ENCODE measurements at regions not wholly inside any gene's neighbourhood (a gene's known extent, or its start where the extent isn't known, plus 50 kb on each side); places are given as distances from the start of the nearest gene placed in this dataset.

DNA sequence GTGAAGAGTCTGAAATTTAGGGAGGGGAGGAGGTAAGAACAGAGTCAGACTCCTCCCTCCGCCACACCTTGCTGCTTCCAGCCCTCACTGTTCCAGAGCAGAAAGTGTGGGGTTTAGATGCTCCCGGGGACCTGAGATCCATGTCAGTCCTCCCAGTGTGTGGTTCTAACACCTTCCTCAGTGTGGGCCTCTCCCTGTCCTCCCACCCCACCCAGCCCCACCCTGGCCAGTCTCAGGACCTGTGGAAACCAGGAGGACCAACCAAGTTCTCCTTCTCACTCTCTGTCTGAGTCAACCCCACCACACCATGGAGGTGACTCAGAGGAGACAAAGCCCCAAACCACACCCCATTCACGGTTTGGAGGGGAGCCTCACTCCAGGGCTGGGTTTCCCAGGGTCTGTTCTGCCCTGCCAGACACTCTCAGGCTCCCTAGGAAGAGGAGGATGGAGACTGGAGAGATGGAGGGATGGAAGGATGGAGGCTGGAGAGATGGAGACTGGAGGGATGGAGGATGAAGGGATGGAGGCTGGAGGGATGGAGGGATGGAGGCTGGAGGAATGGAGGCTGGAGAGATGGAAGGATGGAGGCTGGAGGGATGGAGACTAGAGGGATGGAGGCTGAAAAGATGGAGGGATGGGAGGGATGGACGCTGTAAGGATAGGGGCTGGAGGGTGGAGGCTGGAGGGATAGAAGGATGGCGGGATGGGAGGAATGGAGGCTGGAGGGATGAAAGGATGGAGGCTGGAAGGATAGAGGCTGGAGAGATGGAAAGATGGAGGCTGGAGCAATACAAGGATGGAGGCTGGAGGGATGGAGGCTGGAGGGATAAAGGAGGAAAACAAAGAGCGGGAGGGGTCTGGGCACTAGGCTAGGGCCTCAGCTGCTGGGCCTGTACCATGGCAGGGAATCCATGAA is 100.9 kb upstream of the RUNX3 start:
- peak in 1 of 2 donors; percentile 54 for DNase-seq (ENCODE audit: low read depth in 2 of 2)
- Histone ChIP-seq H2AFZ (ENCODE audit: low read length) (no peak overlapping the region), H3K9ac (ENCODE audit: insufficient read depth, low read length) (no peak overlapping the region), H4K20me1 (ENCODE audit: control insufficient read depth, extremely low read depth, insufficient read depth, low read length) (no peaks in the 10 kb centered on the region), H3K4me1 (ENCODE audit: control insufficient read depth, extremely low read depth, insufficient read depth, low read length) (no peaks in the 10 kb centered on the region), H3K36me3 (ENCODE audit: control insufficient read depth, insufficient read depth, low read length) (no peaks in the 10 kb centered on the region), H3K9me3 (ENCODE audit: control insufficient read depth, insufficient read depth, low read depth, low read length) (no peaks in the 10 kb centered on the region), H3K79me2 (ENCODE audit: control insufficient read depth, insufficient read depth, low read length) (no peaks in the 10 kb centered on the region), H3K27ac (ENCODE audit: insufficient read depth, low read length) (no peak overlapping the region), H3K4me2 (ENCODE audit: extremely low read depth, insufficient read depth, low read length) (no peak overlapping the region), H3K4me3 (replicated peaks in 1 of 4; ENCODE audit: control extremely low read depth in 1 of 4, insufficient read depth in 1 of 4, low read depth in 3 of 4, low read length in 4 of 4) (no peak overlapping the region), H3K27me3 (ENCODE audit: control insufficient read depth, insufficient read depth, low read length) (no peaks in the 10 kb centered on the region)
- TF ChIP-seq, protein P1, sequence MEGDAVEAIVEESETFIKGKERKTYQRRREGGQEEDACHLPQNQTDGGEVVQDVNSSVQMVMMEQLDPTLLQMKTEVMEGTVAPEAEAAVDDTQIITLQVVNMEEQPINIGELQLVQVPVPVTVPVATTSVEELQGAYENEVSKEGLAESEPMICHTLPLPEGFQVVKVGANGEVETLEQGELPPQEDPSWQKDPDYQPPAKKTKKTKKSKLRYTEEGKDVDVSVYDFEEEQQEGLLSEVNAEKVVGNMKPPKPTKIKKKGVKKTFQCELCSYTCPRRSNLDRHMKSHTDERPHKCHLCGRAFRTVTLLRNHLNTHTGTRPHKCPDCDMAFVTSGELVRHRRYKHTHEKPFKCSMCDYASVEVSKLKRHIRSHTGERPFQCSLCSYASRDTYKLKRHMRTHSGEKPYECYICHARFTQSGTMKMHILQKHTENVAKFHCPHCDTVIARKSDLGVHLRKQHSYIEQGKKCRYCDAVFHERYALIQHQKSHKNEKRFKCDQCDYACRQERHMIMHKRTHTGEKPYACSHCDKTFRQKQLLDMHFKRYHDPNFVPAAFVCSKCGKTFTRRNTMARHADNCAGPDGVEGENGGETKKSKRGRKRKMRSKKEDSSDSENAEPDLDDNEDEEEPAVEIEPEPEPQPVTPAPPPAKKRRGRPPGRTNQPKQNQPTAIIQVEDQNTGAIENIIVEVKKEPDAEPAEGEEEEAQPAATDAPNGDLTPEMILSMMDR (conservative IDR thresholded peaks at IDR 0.05 in 1 of 2, IDR thresholded peaks at IDR 0.05 in 1 of 2; ENCODE audit: low read depth in 1 of 2, low read length in 2 of 2) = no peak
- no peak for TF ChIP-seq EZH2 (IDR thresholded peaks at IDR 0.05; ENCODE audit: low read length, missing control alignments)

DNA sequence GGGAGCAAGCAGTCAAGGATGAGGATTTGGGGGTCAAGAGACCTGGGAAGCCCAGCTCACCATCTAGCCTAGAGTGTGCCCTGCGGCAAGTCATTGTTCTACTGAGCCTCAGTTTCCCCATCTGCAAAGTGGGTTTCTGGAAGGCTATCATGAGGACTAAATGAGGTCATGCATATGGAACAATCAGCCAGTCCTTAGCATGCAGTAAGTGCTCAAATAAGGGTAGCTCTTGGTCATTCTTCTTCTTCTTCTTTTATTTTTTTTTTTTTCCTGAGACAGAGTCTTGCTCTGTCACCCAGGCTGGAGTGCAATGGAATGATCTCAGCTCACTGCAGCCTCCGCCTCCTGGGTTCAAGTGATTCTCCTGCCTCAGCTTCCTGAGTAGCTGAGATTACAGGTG is 99.9 kb upstream of the RUNX3 start:
- Histone ChIP-seq H3K9ac (ENCODE audit: insufficient read depth, low read length) (no peak overlapping the region), H3K36me3 (ENCODE audit: control insufficient read depth, insufficient read depth, low read length) (no peaks in the 10 kb centered on the region), H3K79me2 (ENCODE audit: control insufficient read depth, insufficient read depth, low read length) (no peaks in the 10 kb centered on the region), H3K4me1 (ENCODE audit: control insufficient read depth, extremely low read depth, insufficient read depth, low read length) (no peaks in the 10 kb centered on the region), H3K27ac (ENCODE audit: insufficient read depth, low read length) (no peak overlapping the region), H3K4me3 (replicated peaks in 1 of 4; ENCODE audit: control extremely low read depth in 1 of 4, insufficient read depth in 1 of 4, low read depth in 3 of 4, low read length in 4 of 4) (no peak overlapping the region), H3K9me3 (ENCODE audit: control insufficient read depth, insufficient read depth, low read depth, low read length) (no peaks in the 10 kb centered on the region), H2AFZ (ENCODE audit: low read length) (no peak overlapping the region), H3K27me3 (ENCODE audit: control insufficient read depth, insufficient read depth, low read length) (no peaks in the 10 kb centered on the region), H3K4me2 (ENCODE audit: extremely low read depth, insufficient read depth, low read length) (no peak overlapping the region), H4K20me1 (ENCODE audit: control insufficient read depth, extremely low read depth, insufficient read depth, low read length) (no peaks in the 10 kb centered on the region)
- TF ChIP-seq EZH2 (IDR thresholded peaks at IDR 0.05; ENCODE audit: low read length, missing control alignments) = no peak
- TF ChIP-seq, protein P1 (conservative IDR thresholded peaks at IDR 0.05 in 1 of 2, IDR thresholded peaks at IDR 0.05 in 1 of 2; ENCODE audit: low read depth in 1 of 2, low read length in 2 of 2) = no peak
- no peak for DNase-seq (ENCODE audit: low read depth in 2 of 2)

DNA sequence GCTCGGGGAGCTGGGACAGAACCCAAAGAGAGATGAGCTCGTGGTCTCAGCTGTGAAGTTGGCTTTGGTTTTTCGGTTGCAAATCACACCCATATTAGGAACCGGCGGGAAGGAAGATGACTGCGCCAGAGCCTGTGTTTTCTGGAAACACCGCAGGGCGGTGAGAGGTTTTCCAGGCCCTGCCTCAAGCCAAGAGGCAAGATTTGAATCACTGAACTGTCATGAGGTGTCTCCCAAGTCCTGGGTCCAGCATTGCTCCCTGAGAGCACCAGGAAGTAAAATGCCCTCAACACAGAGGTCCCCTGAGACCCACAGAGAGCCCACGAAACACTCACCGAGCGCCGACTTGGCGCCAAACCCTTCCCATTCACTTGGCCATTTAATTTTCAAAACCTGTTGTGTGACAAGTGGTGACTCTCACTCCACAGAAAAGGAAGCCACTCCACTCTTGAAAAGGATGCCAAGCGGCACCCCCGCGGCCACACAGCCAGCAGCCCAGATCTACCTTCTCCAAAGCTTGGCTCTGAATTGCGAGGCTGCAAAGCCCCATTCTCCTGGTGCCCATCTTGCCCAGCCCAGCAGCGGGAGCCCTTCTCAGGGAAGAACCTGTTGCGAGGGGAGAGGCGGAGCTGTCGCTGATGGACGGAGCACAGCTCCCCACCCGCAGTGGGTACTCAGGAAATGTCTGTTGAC is 99.0 kb upstream of the RUNX3 start:
- no peak overlapping the region for H3K4me3 ChIP-seq (replicated peaks in 1 of 4; ENCODE audit: control extremely low read depth in 1 of 4, insufficient read depth in 1 of 4, low read depth in 3 of 4, low read length in 4 of 4)
- H3K79me2 ChIP-seq (ENCODE audit: control insufficient read depth, insufficient read depth, low read length) = no peaks in the 10 kb centered on the region
- no peak for DNase-seq (ENCODE audit: low read depth in 2 of 2)
- H3K9me3 ChIP-seq (ENCODE audit: control insufficient read depth, insufficient read depth, low read depth, low read length) = no peaks in the 10 kb centered on the region
- no peak overlapping the region for H3K9ac ChIP-seq (ENCODE audit: insufficient read depth, low read length)
- TF ChIP-seq, protein P1 (conservative IDR thresholded peaks at IDR 0.05 in 1 of 2, IDR thresholded peaks at IDR 0.05 in 1 of 2; ENCODE audit: low read depth in 1 of 2, low read length in 2 of 2) = no peak
- no peak for TF ChIP-seq EZH2 (IDR thresholded peaks at IDR 0.05; ENCODE audit: low read length, missing control alignments)
- no peak overlapping the region for H3K27ac ChIP-seq (ENCODE audit: insufficient read depth, low read length)
- no peaks in the 10 kb centered on the region for H4K20me1 ChIP-seq (ENCODE audit: control insufficient read depth, extremely low read depth, insufficient read depth, low read length)
- no peaks in the 10 kb centered on the region for H3K27me3 ChIP-seq (ENCODE audit: control insufficient read depth, insufficient read depth, low read length)
- H3K4me2 ChIP-seq (ENCODE audit: extremely low read depth, insufficient read depth, low read length) = no peak overlapping the region
- no peaks in the 10 kb centered on the region for H3K36me3 ChIP-seq (ENCODE audit: control insufficient read depth, insufficient read depth, low read length)
- H3K4me1 ChIP-seq (ENCODE audit: control insufficient read depth, extremely low read depth, insufficient read depth, low read length) = no peaks in the 10 kb centered on the region
- no peak overlapping the region for H2AFZ ChIP-seq (ENCODE audit: low read length)
